Activated naive CD8-positive, alpha-beta T cell treated with anti-CD3 and anti-CD28 coated beads, Interleukin-2, amount 10 ng/mL, durations not matched to agents 7 days and 5 days (primary cell): ENCODE measurements at regions not wholly inside any gene's neighbourhood (a gene's known extent, or its start where the extent isn't known, plus 50 kb on each side); places are given as distances from the start of the nearest gene placed in this dataset.

Experiments
- ATAC-seq: fragments of 150-1000 bp; cut with Tn5 transposase; one replicate; pipeline ENCODE4 v1.10.0; 2021; ENCODE audit warnings: low read depth, moderate library complexity
- POLR2A ChIA-PET: fragments of 350-600 bp; sonication (Branson Sonifier 250); formaldehyde crosslinking; loops from one replicate; lab custom pipeline; 2021; ENCODE audit warnings: antibody characterized with exemption; lab: Charles Lee
- DNase-seq: peaks from one replicate; pipeline ENCODE4 v3.0.0; 2021
- H3K27ac Mint-ChIP-seq: one replicate; pipeline ENCODE4 v1.8.0; 2022; ENCODE audit warnings: mild to moderate bottlenecking, mixed read lengths
- H3K27me3 Mint-ChIP-seq: one replicate; pipeline ENCODE4 v1.8.0; 2022; ENCODE audit warnings: mild to moderate bottlenecking, moderate library complexity, mixed read lengths
- H3K36me3 Mint-ChIP-seq: one replicate; pipeline ENCODE4 v1.8.0; 2021; ENCODE audit warnings: mild to moderate bottlenecking, mixed read lengths
- H3K4me1 Mint-ChIP-seq: one replicate; pipeline ENCODE4 v1.8.0; 2021; ENCODE audit warnings: mixed read lengths
- H3K4me3 Mint-ChIP-seq: one replicate; pipeline ENCODE4 v1.8.0; 2022; ENCODE audit warnings: mild to moderate bottlenecking, moderate library complexity, mixed read lengths
- H3K9me3 Mint-ChIP-seq: one replicate; pipeline ENCODE4 v1.8.0; 2021; ENCODE audit warnings: mixed read lengths

- no peak overlapping the region for H3K27ac Mint-ChIP-seq
- H3K4me1 Mint-ChIP-seq = no peaks in the 10 kb centered on the region
- H3K27me3 Mint-ChIP-seq = peaks cover 4% of the 10 kb centered on the region
- ATAC-seq (no peak), DNase-seq (no peak)
- POLR2A ChIA-PET = no interaction called here
- H3K4me3 Mint-ChIP-seq = no peak overlapping the region
- H3K9me3 Mint-ChIP-seq = no peaks in the 10 kb centered on the region
- no peaks in the 10 kb centered on the region for H3K36me3 Mint-ChIP-seq
Measured at GRCh38 chr16:80366023-80366422, 174.8 kb upstream of the DYNLRB2 start.

- no peak for ATAC-seq
- DNase-seq = no peak
- H3K27ac Mint-ChIP-seq = no peak overlapping the region
- peaks cover 4% of the 10 kb centered on the region for H3K27me3 Mint-ChIP-seq
- H3K36me3 Mint-ChIP-seq = no peaks in the 10 kb centered on the region
- no peaks in the 10 kb centered on the region for H3K4me1 Mint-ChIP-seq
- H3K4me3 Mint-ChIP-seq = no peak overlapping the region
- POLR2A ChIA-PET = no interaction called here
- no peaks in the 10 kb centered on the region for H3K9me3 Mint-ChIP-seq
Measured at GRCh38 chr16:80362816-80363215, 178.0 kb upstream of the DYNLRB2 start.

- POLR2A ChIA-PET = no interaction called here
- no peak overlapping the region for H3K27ac Mint-ChIP-seq
Measured at GRCh38 chr16:80356365-80356764, 184.4 kb upstream of the DYNLRB2 start.

GRCh38 chr16:80355335-80355734 lies 185.5 kb upstream of the DYNLRB2 start:
- peaks cover 3% of the 10 kb centered on the region for H3K27me3 Mint-ChIP-seq

More at GRCh38 chr16:80356365-80356764, 184.4 kb upstream of the DYNLRB2 start:
- ATAC-seq (no peak), DNase-seq (no peak)
- Mint-ChIP-seq H3K27me3 (peaks cover 3% of the 10 kb centered on the region), H3K9me3 (no peaks in the 10 kb centered on the region), H3K36me3 (no peaks in the 10 kb centered on the region), H3K4me3 (no peak overlapping the region), H3K4me1 (no peaks in the 10 kb centered on the region)

GRCh38 chr16:80350061-80350460 lies 190.7 kb upstream of the DYNLRB2 start:
- Mint-ChIP-seq H3K36me3 (no peaks in the 10 kb centered on the region), H3K27me3 (peaks cover 3% of the 10 kb centered on the region), H3K4me1 (no peaks in the 10 kb centered on the region), H3K4me3 (no peak overlapping the region), H3K9me3 (peaks cover 3% of the 10 kb centered on the region), H3K27ac (no peak overlapping the region)
- ATAC-seq (no peak), DNase-seq (no peak)
- POLR2A ChIA-PET = no interaction called here

More at GRCh38 chr16:80355335-80355734, 185.5 kb upstream of the DYNLRB2 start:
- Mint-ChIP-seq H3K27ac (no peak overlapping the region), H3K36me3 (no peaks in the 10 kb centered on the region), H3K9me3 (no peaks in the 10 kb centered on the region), H3K4me1 (no peaks in the 10 kb centered on the region), H3K4me3 (no peak overlapping the region)
- DNase-seq (no peak), ATAC-seq (no peak)
- POLR2A ChIA-PET = interaction anchor here (0.7 kb wide), 1 partner anchor 19 kb away, joined by 3 read pairs; no protein-coding TSS in a partner anchor

- no peak overlapping the region for H3K4me3 Mint-ChIP-seq
- POLR2A ChIA-PET = no interaction called here
- H3K9me3 Mint-ChIP-seq = peaks cover 3% of the 10 kb centered on the region
- no peaks in the 10 kb centered on the region for H3K4me1 Mint-ChIP-seq
- no peaks in the 10 kb centered on the region for H3K36me3 Mint-ChIP-seq
- DNase-seq = no peak
- H3K27me3 Mint-ChIP-seq = peaks cover 2% of the 10 kb centered on the region
- H3K27ac Mint-ChIP-seq = no peak overlapping the region
- ATAC-seq = no peak
Measured at GRCh38 chr16:80347900-80348299, 192.9 kb upstream of the DYNLRB2 start.

- H3K27me3 Mint-ChIP-seq = peaks cover 2% of the 10 kb centered on the region
- POLR2A ChIA-PET = no interaction called here
- ATAC-seq = no peak
Measured at GRCh38 chr16:80347002-80347401, 193.8 kb upstream of the DYNLRB2 start.

GRCh38 chr16:80346111-80346632 lies 194.6 kb upstream of the DYNLRB2 start:
- no peak for DNase-seq
- Mint-ChIP-seq H3K4me1 (no peaks in the 10 kb centered on the region), H3K27ac (no peak overlapping the region), H3K9me3 (peaks cover 3% of the 10 kb centered on the region), H3K36me3 (no peaks in the 10 kb centered on the region), H3K27me3 (peaks cover 2% of the 10 kb centered on the region), H3K4me3 (no peak overlapping the region)
- POLR2A ChIA-PET = no interaction called here
- ATAC-seq = no peak

More at GRCh38 chr16:80347002-80347401, 193.8 kb upstream of the DYNLRB2 start:
- no peak for DNase-seq
- H3K27ac Mint-ChIP-seq = no peak overlapping the region
- H3K4me3 Mint-ChIP-seq = no peak overlapping the region
- H3K4me1 Mint-ChIP-seq = no peaks in the 10 kb centered on the region
- peaks cover 3% of the 10 kb centered on the region for H3K9me3 Mint-ChIP-seq
- H3K36me3 Mint-ChIP-seq = no peaks in the 10 kb centered on the region

GRCh38 chr16:80345701-80346100 lies 195.1 kb upstream of the DYNLRB2 start:
- Mint-ChIP-seq H3K27me3 (peaks cover 2% of the 10 kb centered on the region), H3K27ac (no peak overlapping the region), H3K36me3 (no peaks in the 10 kb centered on the region), H3K4me1 (no peaks in the 10 kb centered on the region), H3K4me3 (no peak overlapping the region), H3K9me3 (peaks cover 3% of the 10 kb centered on the region)
- DNase-seq (no peak), ATAC-seq (no peak)
- POLR2A ChIA-PET = no interaction called here

- Mint-ChIP-seq H3K36me3 (no peaks in the 10 kb centered on the region), H3K4me3 (no peak overlapping the region), H3K27me3 (peaks cover 2% of the 10 kb centered on the region), H3K27ac (no peak overlapping the region), H3K9me3 (peaks cover 3% of the 10 kb centered on the region), H3K4me1 (no peaks in the 10 kb centered on the region)
- POLR2A ChIA-PET = no interaction called here
- ATAC-seq (no peak), DNase-seq (no peak)
Measured at GRCh38 chr16:80344570-80344969, 196.2 kb upstream of the DYNLRB2 start.

- Mint-ChIP-seq H3K27me3 (peaks cover 2% of the 10 kb centered on the region), H3K27ac (no peak overlapping the region), H3K36me3 (no peaks in the 10 kb centered on the region), H3K9me3 (no peaks in the 10 kb centered on the region), H3K4me1 (no peaks in the 10 kb centered on the region), H3K4me3 (no peak overlapping the region)
- ATAC-seq (no peak), DNase-seq (no peak)
- POLR2A ChIA-PET = no interaction called here
Measured at GRCh38 chr16:80341263-80341662, 199.5 kb upstream of the DYNLRB2 start.

- Mint-ChIP-seq H3K27me3 (no peaks in the 10 kb centered on the region), H3K4me1 (no peaks in the 10 kb centered on the region), H3K9me3 (no peaks in the 10 kb centered on the region), H3K4me3 (no peak overlapping the region), H3K36me3 (no peaks in the 10 kb centered on the region), H3K27ac (no peak overlapping the region)
- POLR2A ChIA-PET = no interaction called here
- no peak for DNase-seq
- ATAC-seq = no peak
Measured at GRCh38 chr16:80337786-80338185, 203.0 kb upstream of the DYNLRB2 start.

- no peak for DNase-seq
- ATAC-seq = no peak
- H3K27ac Mint-ChIP-seq = no peak overlapping the region
- H3K4me1 Mint-ChIP-seq = no peaks in the 10 kb centered on the region
- no peak overlapping the region for H3K4me3 Mint-ChIP-seq
- H3K27me3 Mint-ChIP-seq = peaks cover 5% of the 10 kb centered on the region
- no peaks in the 10 kb centered on the region for H3K36me3 Mint-ChIP-seq
- POLR2A ChIA-PET = no interaction called here
- H3K9me3 Mint-ChIP-seq = no peaks in the 10 kb centered on the region
Measured at GRCh38 chr16:80330803-80331202, 210.0 kb upstream of the DYNLRB2 start.

- H3K9me3 Mint-ChIP-seq = no peaks in the 10 kb centered on the region
- H3K4me3 Mint-ChIP-seq = no peak overlapping the region
- ATAC-seq (no peak), DNase-seq (no peak)
- peaks cover 5% of the 10 kb centered on the region for H3K27me3 Mint-ChIP-seq
- POLR2A ChIA-PET = no interaction called here
- H3K36me3 Mint-ChIP-seq = no peaks in the 10 kb centered on the region
- no peak overlapping the region for H3K27ac Mint-ChIP-seq
- H3K4me1 Mint-ChIP-seq = no peaks in the 10 kb centered on the region
Measured at GRCh38 chr16:80330150-80330549, 210.6 kb upstream of the DYNLRB2 start.

- Mint-ChIP-seq H3K27me3 (peaks cover 5% of the 10 kb centered on the region), H3K4me1 (no peaks in the 10 kb centered on the region), H3K9me3 (no peaks in the 10 kb centered on the region), H3K27ac (no peak overlapping the region), H3K4me3 (no peak overlapping the region), H3K36me3 (no peaks in the 10 kb centered on the region)
- DNase-seq (no peak), ATAC-seq (no peak)
- POLR2A ChIA-PET = no interaction called here
Measured at GRCh38 chr16:80327740-80328139, 213.1 kb upstream of the DYNLRB2 start.
